SW480 (cell line): ENCODE measurements at regions not wholly inside any gene's neighbourhood (a gene's known extent, or its start where the extent isn't known, plus 50 kb on each side); places are given as distances from the start of the nearest gene placed in this dataset.
A peak's percentile ranks its signal among the peaks of the same experiment; 100 is the strongest.

Experiments used
- DNase-seq: peaks from one replicate; pipeline ENCODE4 v3.0.0-alpha.2; 2016; ENCODE audit warnings: low spot score

GRCh38 chr16:6131526-6132050 lies 1034.0 kb upstream of the EEF2KMT start:
- no peak for DNase-seq

- no peak for DNase-seq
These were observed 1028.1 kb upstream of the EEF2KMT start for GRCh38 chr16:6125483-6126259.

GRCh38 chr16:6124136-6124535 lies 1026.5 kb upstream of the EEF2KMT start:
- DNase-seq = no peak

GRCh38 chr16:6122401-6122800 lies 1024.8 kb upstream of the EEF2KMT start:
- DNase-seq = no peak

GRCh38 chr16:6114691-6115090 lies 1017.1 kb upstream of the EEF2KMT start:
- DNase-seq = no peak

GRCh38 chr16:6113749-6114148 lies 1016.2 kb upstream of the EEF2KMT start:
- no peak for DNase-seq

- no peak for DNase-seq
These were observed 1015.1 kb upstream of the EEF2KMT start for GRCh38 chr16:6112700-6113099.

- no peak for DNase-seq
These were observed 1013.8 kb upstream of the EEF2KMT start for GRCh38 chr16:6111390-6111789.

GRCh38 chr16:6110346-6110745 lies 1012.8 kb upstream of the EEF2KMT start:
- no peak for DNase-seq

- DNase-seq = no peak
These were observed 1008.5 kb upstream of the EEF2KMT start for GRCh38 chr16:6106061-6106460.

- no peak for DNase-seq
These were observed 1007.5 kb upstream of the EEF2KMT start for GRCh38 chr16:6105115-6105514.

GRCh38 chr16:6104428-6104827 lies 1006.8 kb upstream of the EEF2KMT start:
- no peak for DNase-seq

- no peak for DNase-seq
These were observed 1006.0 kb upstream of the EEF2KMT start for GRCh38 chr16:6103561-6103960.

GRCh38 chr16:6099102-6099501 lies 1001.5 kb upstream of the EEF2KMT start:
- no peak for DNase-seq

GRCh38 chr16:6096931-6097670 lies 999.5 kb upstream of the EEF2KMT start:
- no peak for DNase-seq

- no peak for DNase-seq
These were observed 997.8 kb upstream of the EEF2KMT start for GRCh38 chr16:6095414-6095813.

- no peak for DNase-seq
These were observed 993.4 kb upstream of the EEF2KMT start for GRCh38 chr16:6091021-6091420.

GRCh38 chr16:6081320-6081976 lies 983.9 kb upstream of the EEF2KMT start:
- peak; percentile 14 for DNase-seq

GRCh38 chr16:6076631-6077030 lies 979.0 kb upstream of the EEF2KMT start:
- DNase-seq = no peak

- DNase-seq = no peak
These were observed 970.5 kb upstream of the EEF2KMT start for GRCh38 chr16:6068063-6068462.

GRCh38 chr16:6066652-6067051 lies 969.1 kb upstream of the EEF2KMT start:
- DNase-seq = no peak

- DNase-seq = no peak
These were observed 965.9 kb upstream of the EEF2KMT start for GRCh38 chr16:6063526-6063925.

GRCh38 chr16:6059671-6060070 lies 962.1 kb upstream of the EEF2KMT start:
- DNase-seq = no peak
